ENCODE measurements at regions not wholly inside any gene's neighbourhood (a gene's known extent, or its start where the extent isn't known, plus 50 kb on each side); places are given as distances from the start of the nearest gene placed in this dataset.

DNA sequence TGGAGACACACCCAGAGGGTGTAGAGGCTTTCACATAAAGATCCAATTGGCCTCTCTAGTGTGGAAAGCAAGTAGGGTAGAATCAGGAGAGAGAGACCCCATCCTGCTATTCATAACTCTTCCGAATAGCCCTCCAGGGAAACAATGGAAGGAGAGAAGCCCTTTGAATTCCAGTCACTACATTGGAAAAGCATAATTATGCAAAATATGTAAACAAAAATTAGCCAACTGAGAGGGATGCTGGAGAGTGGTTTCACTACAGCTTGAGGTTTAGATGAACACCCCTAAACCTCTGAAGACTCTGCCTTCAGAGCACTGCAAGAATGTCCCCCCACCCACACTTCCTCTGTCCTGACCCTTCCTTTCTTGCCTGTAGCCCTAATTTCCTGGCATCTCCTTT lies 197.3 kb upstream of the ANKRD55 start:
- no peak overlapping the region for H3K4me3 ChIP-seq
- peaks cover 0 to 23% (median 4%) of the 10 kb centered on the region in 9 donors for H3K4me1 ChIP-seq
- no peak for TF ChIP-seq CTCF (IDR thresholded peaks at IDR 0.05)
- H3K27me3 ChIP-seq: no peaks in the 10 kb centered on the region
- WGBS, 2 donors: 33 to 73% methylated on average over 1 of the region's 1 CpG
- H3K36me3 ChIP-seq: no peaks in the 10 kb centered on the region
- no peak for ATAC-seq
- H3K9me3 ChIP-seq: no peaks in the 10 kb centered on the region
- no peak for DNase-seq
- intact Hi-C loops (cut with DNase I): no loop called here
- no peak overlapping the region for H3K27ac ChIP-seq

DNA sequence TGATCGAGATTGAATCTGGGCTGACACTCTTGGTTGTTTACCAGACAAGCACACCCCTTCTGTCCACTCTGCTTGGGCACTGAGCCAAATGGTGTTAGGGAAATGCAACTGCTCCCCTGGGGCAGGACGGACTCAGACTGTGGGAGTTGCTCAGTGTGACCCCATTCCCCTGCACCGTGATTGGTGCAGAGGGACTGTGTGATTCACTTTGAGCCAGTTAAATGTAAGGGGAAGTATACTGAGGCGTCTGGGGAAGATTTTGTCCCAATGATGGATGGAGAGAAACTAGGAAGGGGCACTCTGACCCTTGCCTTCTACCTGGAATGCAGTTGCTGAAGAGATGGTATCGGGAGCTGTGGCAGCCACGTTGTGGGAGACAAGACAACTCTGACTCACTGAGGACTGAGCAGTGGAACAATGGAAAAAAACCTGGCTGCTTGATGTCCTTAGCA lies 196.0 kb upstream of the ANKRD55 start:
- DNase-seq (peak; percentile 50 to 75), ATAC-seq (peak; percentile 46 to 84 (median 56))
- WGBS, 2 donors: 52 to 67% methylated on average over 6 of the region's 6 CpGs
- intact Hi-C loops (cut with DNase I): no loop called here
- Histone ChIP-seq H3K27ac (no peak overlapping the region), H3K36me3 (no peaks in the 10 kb centered on the region), H3K9me3 (peaks cover 0 to 1% (median 0%) of the 10 kb centered on the region in 11 donors), H3K27me3 (no peaks in the 10 kb centered on the region), H3K4me1 (peaks cover 0 to 23% (median 4%) of the 10 kb centered on the region in 9 donors), H3K4me3 (no peak overlapping the region)
- no peak for TF ChIP-seq CTCF (IDR thresholded peaks at IDR 0.05)

- H3K4me3 ChIP-seq: no peak overlapping the region
- H3K9me3 ChIP-seq: peaks cover 0 to 9% (median 0%) of the 10 kb centered on the region in 11 donors
- no peaks in the 10 kb centered on the region for H3K27me3 ChIP-seq
- peaks cover 0 to 23% (median 5%) of the 10 kb centered on the region in 9 donors for H3K4me1 ChIP-seq
- 74 to 76% methylated on average over 4 of the region's 4 CpGs for WGBS, 2 donors
- no peak overlapping the region for H3K27ac ChIP-seq
- DNase-seq (no peak), ATAC-seq (no peak)
- intact Hi-C loops (cut with DNase I): no loop called here
- no peaks in the 10 kb centered on the region for H3K36me3 ChIP-seq
- TF ChIP-seq CTCF (IDR thresholded peaks at IDR 0.05): no peak
Measured at GRCh38 chr5:56426693-56427092, 193.6 kb upstream of the ANKRD55 start.

- ATAC-seq: no peak
- intact Hi-C loops (cut with DNase I): no loop called here
- 67 to 71% methylated on average over 5 of the region's 5 CpGs for WGBS, 2 donors
Measured at GRCh38 chr5:56422076-56422762, 189.1 kb upstream of the ANKRD55 start.

More at GRCh38 chr5:56422076-56422762, 189.1 kb upstream of the ANKRD55 start:
- Histone ChIP-seq H3K36me3 (no peaks in the 10 kb centered on the region), H3K4me1 (peaks cover 0 to 5% (median 0%) of the 10 kb centered on the region in 9 donors), H3K9me3 (peaks cover 0 to 37% (median 15%) of the 10 kb centered on the region in 11 donors), H3K27ac (no peak overlapping the region), H3K27me3 (no peaks in the 10 kb centered on the region), H3K4me3 (no peak overlapping the region)
- DNase-seq: no peak
- TF ChIP-seq CTCF (IDR thresholded peaks at IDR 0.05): no peak

All from heart right ventricle (tissue), 16 donors.